ENCODE measurements at regions not wholly inside any gene's neighbourhood (a gene's known extent, or its start where the extent isn't known, plus 50 kb on each side); places are given as distances from the start of the nearest gene placed in this dataset.

GRCh38 chr3:177902876-177903275 lies 633.4 kb upstream of the KCNMB2 start:
- TF ChIP-seq POLR2A (IDR thresholded peaks at IDR 0.05; ENCODE audit: extremely low read depth, insufficient read length) (no peak), MAX (IDR thresholded peaks at IDR 0.05; ENCODE audit: low read depth, low read length) (no peak), CTCF (IDR thresholded peaks at IDR 0.05; ENCODE audit: low read depth, low read length) (no peak)
